ENCODE measurements at regions not wholly inside any gene's neighbourhood (a gene's known extent, or its start where the extent isn't known, plus 50 kb on each side); places are given as distances from the start of the nearest gene placed in this dataset.

DNA sequence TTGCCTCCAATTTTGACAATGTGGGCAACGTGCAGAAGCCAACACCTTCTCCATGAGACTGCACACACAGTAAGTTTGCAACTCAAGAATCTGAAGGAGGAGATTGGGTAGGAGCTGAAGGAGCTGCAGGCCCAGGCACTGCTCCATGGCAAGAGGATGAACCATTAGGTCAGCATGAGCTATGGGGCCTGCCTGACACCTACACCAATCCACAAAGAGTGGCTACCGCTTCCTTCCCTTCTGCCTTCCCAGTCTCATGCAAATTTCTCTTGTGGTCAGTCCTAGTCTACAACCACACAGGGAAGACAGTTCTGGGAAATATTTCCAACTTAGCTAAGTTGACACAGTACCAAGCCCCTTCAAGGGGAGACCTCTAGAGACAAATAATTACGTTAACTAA is 142.0 kb upstream of the ADO start:
- ATAC-seq (no peak), DNase-seq (no peak)
- Histone ChIP-seq H3K27ac (no peak overlapping the region), H3K36me3 (no peaks in the 10 kb centered on the region), H3K27me3 (ENCODE audit: low read depth) (no peaks in the 10 kb centered on the region), H3K9me3 (no peaks in the 10 kb centered on the region), H3K4me3 (no peak overlapping the region), H3K4me1 (no peaks in the 10 kb centered on the region)
- TF ChIP-seq, protein P1, sequence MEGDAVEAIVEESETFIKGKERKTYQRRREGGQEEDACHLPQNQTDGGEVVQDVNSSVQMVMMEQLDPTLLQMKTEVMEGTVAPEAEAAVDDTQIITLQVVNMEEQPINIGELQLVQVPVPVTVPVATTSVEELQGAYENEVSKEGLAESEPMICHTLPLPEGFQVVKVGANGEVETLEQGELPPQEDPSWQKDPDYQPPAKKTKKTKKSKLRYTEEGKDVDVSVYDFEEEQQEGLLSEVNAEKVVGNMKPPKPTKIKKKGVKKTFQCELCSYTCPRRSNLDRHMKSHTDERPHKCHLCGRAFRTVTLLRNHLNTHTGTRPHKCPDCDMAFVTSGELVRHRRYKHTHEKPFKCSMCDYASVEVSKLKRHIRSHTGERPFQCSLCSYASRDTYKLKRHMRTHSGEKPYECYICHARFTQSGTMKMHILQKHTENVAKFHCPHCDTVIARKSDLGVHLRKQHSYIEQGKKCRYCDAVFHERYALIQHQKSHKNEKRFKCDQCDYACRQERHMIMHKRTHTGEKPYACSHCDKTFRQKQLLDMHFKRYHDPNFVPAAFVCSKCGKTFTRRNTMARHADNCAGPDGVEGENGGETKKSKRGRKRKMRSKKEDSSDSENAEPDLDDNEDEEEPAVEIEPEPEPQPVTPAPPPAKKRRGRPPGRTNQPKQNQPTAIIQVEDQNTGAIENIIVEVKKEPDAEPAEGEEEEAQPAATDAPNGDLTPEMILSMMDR (IDR thresholded peaks at IDR 0.05), result no peak
- intact Hi-C loops (cut with DNase I), result no loop called here

DNA sequence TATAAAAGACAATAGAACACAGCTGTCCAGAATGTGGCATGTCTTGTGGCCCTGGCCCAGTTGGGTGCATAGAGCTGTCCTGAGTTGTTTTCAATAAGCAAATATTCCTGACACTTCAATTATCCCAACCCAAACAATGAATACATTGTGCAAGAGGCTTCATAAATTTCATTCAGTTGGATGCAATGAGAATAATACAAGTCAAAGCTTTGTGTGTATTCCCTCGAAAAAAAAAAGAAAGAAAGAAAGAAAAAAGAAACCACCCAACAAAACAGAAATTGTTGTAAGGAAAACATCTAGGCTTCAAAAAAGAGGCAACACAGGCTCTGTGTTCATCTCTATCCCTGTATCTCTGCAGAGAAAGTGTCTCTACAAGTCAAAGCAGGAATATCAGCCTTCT is 138.7 kb upstream of the ADO start:
- DNase-seq (no peak), ATAC-seq (no peak)
- no peaks in the 10 kb centered on the region for H3K9me3 ChIP-seq
- intact Hi-C loops (cut with DNase I), result no loop called here
- TF ChIP-seq, protein P1 (IDR thresholded peaks at IDR 0.05), result no peak
- H3K27ac ChIP-seq, result no peak overlapping the region
- H3K4me3 ChIP-seq, result no peak overlapping the region
- no peaks in the 10 kb centered on the region for H3K4me1 ChIP-seq
- H3K27me3 ChIP-seq (ENCODE audit: low read depth), result no peaks in the 10 kb centered on the region
- no peaks in the 10 kb centered on the region for H3K36me3 ChIP-seq

DNA sequence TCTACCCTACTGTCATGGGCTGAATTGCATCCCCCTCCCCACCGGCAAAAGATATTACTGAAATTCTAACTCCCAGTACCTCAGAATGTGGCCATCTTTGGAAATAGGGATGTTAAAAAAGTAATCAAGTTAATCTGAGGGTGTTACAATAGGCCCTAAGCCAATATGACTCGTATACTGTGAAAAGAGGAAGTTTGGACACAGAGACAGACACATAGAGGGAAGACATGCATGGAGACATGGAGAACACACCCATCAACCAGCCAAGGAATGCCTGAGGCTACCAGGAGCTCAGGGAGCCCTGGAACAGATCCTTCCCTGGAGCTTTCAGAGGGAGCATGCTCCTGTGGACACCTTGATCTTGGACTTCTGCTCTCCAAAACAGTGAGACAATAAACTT is 138.2 kb upstream of the ADO start:
- no peak overlapping the region for H3K4me3 ChIP-seq
- TF ChIP-seq, protein P1 (IDR thresholded peaks at IDR 0.05), result no peak
- H3K36me3 ChIP-seq, result no peaks in the 10 kb centered on the region
- H3K27ac ChIP-seq, result no peak overlapping the region
- no peaks in the 10 kb centered on the region for H3K9me3 ChIP-seq
- intact Hi-C loops (cut with DNase I), result no loop called here
- no peak for DNase-seq
- H3K27me3 ChIP-seq (ENCODE audit: low read depth), result no peaks in the 10 kb centered on the region
- ATAC-seq, result peak; percentile 51 to 69
- H3K4me1 ChIP-seq, result no peaks in the 10 kb centered on the region

DNA sequence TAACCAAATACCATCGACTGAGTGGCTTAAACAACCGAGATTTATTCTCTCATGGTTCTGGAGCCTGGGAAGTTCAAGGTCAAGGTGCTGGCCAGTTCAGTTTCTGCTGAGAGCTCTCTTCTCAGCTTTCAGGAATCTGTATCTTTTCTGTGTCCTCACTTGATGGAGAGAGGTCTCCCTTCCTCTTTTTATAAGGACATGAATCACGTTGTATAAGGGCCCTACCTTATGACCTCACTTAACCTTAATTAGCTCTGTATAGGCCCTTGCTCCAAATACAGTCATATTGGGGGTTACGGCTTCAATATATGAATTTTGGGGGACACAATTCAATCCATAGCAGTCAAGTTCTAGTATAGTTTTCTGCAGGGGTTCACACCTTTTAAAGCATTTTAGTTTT is 135.2 kb upstream of the ADO start:
- Histone ChIP-seq H3K27me3 (ENCODE audit: low read depth) (no peaks in the 10 kb centered on the region), H3K36me3 (no peaks in the 10 kb centered on the region), H3K4me1 (no peaks in the 10 kb centered on the region), H3K27ac (no peak overlapping the region), H3K9me3 (no peaks in the 10 kb centered on the region), H3K4me3 (no peak overlapping the region)
- intact Hi-C loops (cut with DNase I), result no loop called here
- TF ChIP-seq, protein P1 (IDR thresholded peaks at IDR 0.05), result no peak
- ATAC-seq (no peak), DNase-seq (no peak)

DNA sequence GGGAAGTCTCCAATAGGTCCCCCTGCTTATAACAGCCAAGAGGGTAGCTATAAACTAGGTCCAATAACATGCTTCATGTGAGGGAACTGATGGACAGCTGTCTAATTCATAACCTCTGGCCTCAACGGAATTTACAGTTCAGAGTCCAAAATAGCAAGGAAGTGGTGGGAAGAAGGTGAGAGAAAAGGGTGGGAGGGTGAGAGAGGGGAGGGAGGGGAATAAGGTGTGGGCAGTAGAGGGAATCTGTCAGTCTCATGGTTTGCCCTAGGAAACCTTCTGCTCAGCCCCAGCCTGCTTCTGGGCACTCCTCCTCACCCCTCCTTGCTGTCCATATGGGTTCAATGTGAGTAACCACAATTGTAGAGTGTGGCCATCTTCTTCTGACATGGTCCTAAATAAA is 133.4 kb upstream of the ADO start:
- H3K9me3 ChIP-seq, result no peaks in the 10 kb centered on the region
- H3K27ac ChIP-seq, result no peak overlapping the region
- TF ChIP-seq, protein P1 (IDR thresholded peaks at IDR 0.05), result no peak
- H3K27me3 ChIP-seq (ENCODE audit: low read depth), result no peaks in the 10 kb centered on the region
- H3K36me3 ChIP-seq, result no peaks in the 10 kb centered on the region
- H3K4me1 ChIP-seq, result no peaks in the 10 kb centered on the region
- intact Hi-C loops (cut with DNase I), result no loop called here
- no peak overlapping the region for H3K4me3 ChIP-seq
- DNase-seq, result no peak
- ATAC-seq, result no peak
